GM18502 (cell line): ENCODE measurements at regions not wholly inside any gene's neighbourhood (a gene's known extent, or its start where the extent isn't known, plus 50 kb on each side); places are given as distances from the start of the nearest gene placed in this dataset.
"Not testable (repeated sequence)": the region's sequence is repeated elsewhere in the genome, so short reads cannot be mapped to it uniquely, and the experiment has no call there.

Experiments
- ATAC-seq: cut with Tn5 transposase; IDR thresholded peaks from one replicate; pipeline ENCODE4 v1.9.1; 2021; ENCODE audit warnings: mild to moderate bottlenecking; ENCODE audit not compliant: unreplicated experiment, poor library complexity

- ATAC-seq, result peak; percentile 58
Measured at GRCh38 chr6:60252255-60252654, 2033.8 kb downstream of the KHDRBS2 start.

DNA sequence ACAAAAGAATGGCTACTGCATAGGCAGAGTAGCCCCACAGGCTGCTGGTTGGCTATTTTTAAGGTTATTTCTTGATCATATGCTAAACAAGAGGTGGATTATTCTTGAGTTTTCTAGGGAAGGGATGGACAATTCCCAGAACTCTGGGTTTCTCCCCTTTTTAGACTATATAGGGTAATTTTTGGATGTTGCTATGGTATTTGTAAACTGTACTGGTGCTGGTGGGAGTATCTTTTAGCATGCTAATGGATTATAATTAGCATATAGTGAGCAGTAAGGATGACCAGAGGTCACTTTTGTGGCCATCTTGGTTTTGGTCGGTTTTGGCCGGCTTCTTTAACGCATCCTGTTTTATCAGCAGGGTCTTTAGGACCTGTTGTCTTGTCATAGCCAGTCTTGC, 2038.5 kb downstream of the KHDRBS2 start:
- ATAC-seq, result not testable (repeated sequence)
